GM23248 (cell line): ENCODE measurements at regions not wholly inside any gene's neighbourhood (a gene's known extent, or its start where the extent isn't known, plus 50 kb on each side); places are given as distances from the start of the nearest gene placed in this dataset.

Source experiments
- EZH2 ChIP-seq: fragments of 200-600 bp; sonication (generic); IDR thresholded peaks from 2 replicates; pipeline ENCODE4 v1.6.1; 2018; ENCODE audit warnings: antibody characterized with exemption, mild to moderate bottlenecking; ENCODE audit not compliant: insufficient read depth, poor library complexity, severe bottlenecking
- EZH2phosphoT487 ChIP-seq: fragments of 200-600 bp; sonication (generic); IDR thresholded peaks from 2 replicates; pipeline ENCODE4 v1.6.1; 2018; ENCODE audit warnings: antibody characterized with exemption, moderate library complexity, mild to moderate bottlenecking, low read depth; ENCODE audit not compliant: insufficient read depth

DNA sequence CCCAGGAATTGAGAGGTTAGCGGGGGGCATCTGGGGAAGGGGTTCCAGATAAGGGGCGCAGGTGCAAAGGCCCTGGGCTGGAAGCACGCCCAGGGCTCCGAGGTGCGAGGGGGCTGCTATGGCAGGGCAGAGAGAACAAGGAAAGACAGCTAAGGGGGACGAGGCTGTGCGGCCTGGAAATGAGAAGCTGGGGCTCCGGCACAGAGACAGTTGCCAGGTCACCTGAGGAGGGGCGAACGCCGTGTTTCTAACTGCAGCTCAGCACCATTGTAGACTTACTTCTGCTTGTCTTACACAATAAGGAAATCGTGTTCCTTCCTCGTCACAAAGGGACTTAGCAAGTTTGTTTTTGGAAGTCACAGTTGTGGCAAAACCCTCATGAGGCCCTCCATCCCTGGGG is 68.9 kb upstream of the TBXT start:
- no peak for TF ChIP-seq EZH2phosphoT487
- TF ChIP-seq EZH2, result no peak
